Activated naive CD8-positive, alpha-beta T cell treated with anti-CD3 and anti-CD28 coated beads, Interleukin-2, amount 50 U/mL, for 24 hours (primary cell): ENCODE measurements at regions not wholly inside any gene's neighbourhood (a gene's known extent, or its start where the extent isn't known, plus 50 kb on each side); places are given as distances from the start of the nearest gene placed in this dataset.

Experiments used
- ATAC-seq: fragments of 150-1000 bp; cut with Tn5 transposase; one replicate; pipeline ENCODE4 v1.10.0; 2021
- DNase-seq: peaks from one replicate; pipeline ENCODE4 v3.0.0; 2021
- H3K27ac Mint-ChIP-seq: one replicate; pipeline ENCODE4 v1.8.0; 2021; ENCODE audit warnings: mild to moderate bottlenecking, mixed read lengths
- H3K27me3 Mint-ChIP-seq: one replicate; pipeline ENCODE4 v1.8.0; 2021; ENCODE audit warnings: mixed read lengths
- H3K36me3 Mint-ChIP-seq: one replicate; pipeline ENCODE4 v1.8.0; 2021; ENCODE audit warnings: low read depth, mixed read lengths
- H3K4me1 Mint-ChIP-seq: one replicate; pipeline ENCODE4 v1.8.0; 2021; ENCODE audit warnings: mixed read lengths
- H3K4me3 Mint-ChIP-seq: one replicate; pipeline ENCODE4 v1.8.0; 2021; ENCODE audit warnings: mild to moderate bottlenecking, moderate library complexity, mixed read lengths
- H3K9me3 Mint-ChIP-seq: one replicate; pipeline ENCODE4 v1.8.0; 2021; ENCODE audit warnings: mixed read lengths

DNA sequence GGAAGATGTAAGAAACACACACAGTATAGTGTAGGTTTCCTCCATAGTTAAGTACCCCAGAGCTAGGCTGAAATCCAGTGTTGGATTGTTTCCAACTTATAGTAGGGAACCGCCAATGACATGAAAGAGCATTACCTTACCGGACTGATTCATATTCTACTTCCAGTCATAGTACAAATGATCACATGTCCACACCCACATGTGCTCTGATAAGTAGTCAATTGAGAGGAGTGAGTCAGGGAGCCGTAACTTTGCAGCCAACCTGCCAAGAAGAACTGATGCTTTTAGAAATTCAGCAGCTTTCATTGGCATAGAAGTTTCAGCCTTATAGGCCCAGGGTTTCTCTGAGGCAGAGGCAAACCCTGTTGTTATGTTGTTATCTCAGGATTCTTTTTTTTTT lies 240.6 kb downstream of the ETS1 start:
- DNase-seq (no peak), ATAC-seq (peak; percentile 62)
- H3K9me3 Mint-ChIP-seq, result peaks cover 6% of the 10 kb centered on the region
- peaks cover 88% of the 10 kb centered on the region for H3K4me1 Mint-ChIP-seq
- no peak overlapping the region for H3K27ac Mint-ChIP-seq
- no peaks in the 10 kb centered on the region for H3K27me3 Mint-ChIP-seq
- peaks cover 2% of the 10 kb centered on the region for H3K36me3 Mint-ChIP-seq
- H3K4me3 Mint-ChIP-seq, result no peak overlapping the region

DNA sequence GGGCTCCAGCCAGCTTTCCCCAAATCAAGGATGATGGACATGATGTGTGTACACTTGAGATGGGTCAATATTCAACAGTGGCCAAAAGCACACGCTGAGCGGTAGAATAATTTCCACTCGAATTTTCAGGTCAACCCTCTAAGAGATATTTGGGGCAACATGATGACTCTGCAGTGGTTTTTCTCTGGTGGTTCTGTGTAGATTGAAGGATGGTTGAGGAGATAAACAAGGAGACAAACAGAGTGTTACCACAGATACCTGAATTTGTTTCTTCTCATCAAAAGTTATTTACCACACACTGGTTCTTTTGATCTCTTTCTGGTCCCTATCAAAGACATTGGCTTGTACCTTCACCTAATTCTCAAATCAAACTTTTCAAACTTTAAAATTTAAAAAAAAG lies 242.0 kb downstream of the ETS1 start:
- no peak for ATAC-seq
- Mint-ChIP-seq H3K27ac (no peak overlapping the region), H3K4me3 (no peak overlapping the region)

GRCh38 chr11:128343870-128344269 lies 243.5 kb downstream of the ETS1 start:
- Mint-ChIP-seq H3K27ac (peak overlapping the region; percentile 75), H3K4me3 (peak overlapping the region; percentile 3), H3K36me3 (peaks cover 2% of the 10 kb centered on the region), H3K9me3 (peaks cover 6% of the 10 kb centered on the region), H3K4me1 (peaks cover 88% of the 10 kb centered on the region), H3K27me3 (no peaks in the 10 kb centered on the region)
- DNase-seq (no peak), ATAC-seq (peak; percentile 38)

More for the DNA sequence above, 242.0 kb downstream of the ETS1 start:
- Mint-ChIP-seq H3K4me1 (peaks cover 88% of the 10 kb centered on the region), H3K36me3 (peaks cover 2% of the 10 kb centered on the region), H3K9me3 (peaks cover 6% of the 10 kb centered on the region), H3K27me3 (no peaks in the 10 kb centered on the region)
- no peak for DNase-seq

DNA sequence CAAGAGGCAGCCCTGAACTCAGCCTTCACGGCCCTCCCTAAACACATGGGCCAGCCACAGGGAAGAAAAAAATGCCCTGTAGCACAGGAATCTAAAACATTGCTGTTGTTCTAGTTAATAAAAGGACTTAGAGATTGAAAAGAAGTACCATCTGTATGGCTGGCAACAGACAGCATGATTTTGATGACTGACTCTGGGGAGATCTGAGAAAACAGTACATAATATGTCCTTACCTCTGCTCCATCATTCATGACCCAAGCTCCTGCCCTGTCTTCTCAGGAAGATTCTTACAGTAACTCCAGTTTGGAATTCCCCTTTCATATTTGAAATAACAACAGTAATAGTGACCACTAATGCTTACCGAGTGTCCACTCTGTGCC lies 244.2 kb downstream of the ETS1 start:
- Mint-ChIP-seq H3K4me1 (peaks cover 90% of the 10 kb centered on the region), H3K4me3 (peak overlapping the region; percentile 23), H3K36me3 (peaks cover 2% of the 10 kb centered on the region), H3K9me3 (peaks cover 6% of the 10 kb centered on the region), H3K27ac (peak overlapping the region; percentile 75), H3K27me3 (no peaks in the 10 kb centered on the region)
- no peak for DNase-seq
- no peak for ATAC-seq

DNA sequence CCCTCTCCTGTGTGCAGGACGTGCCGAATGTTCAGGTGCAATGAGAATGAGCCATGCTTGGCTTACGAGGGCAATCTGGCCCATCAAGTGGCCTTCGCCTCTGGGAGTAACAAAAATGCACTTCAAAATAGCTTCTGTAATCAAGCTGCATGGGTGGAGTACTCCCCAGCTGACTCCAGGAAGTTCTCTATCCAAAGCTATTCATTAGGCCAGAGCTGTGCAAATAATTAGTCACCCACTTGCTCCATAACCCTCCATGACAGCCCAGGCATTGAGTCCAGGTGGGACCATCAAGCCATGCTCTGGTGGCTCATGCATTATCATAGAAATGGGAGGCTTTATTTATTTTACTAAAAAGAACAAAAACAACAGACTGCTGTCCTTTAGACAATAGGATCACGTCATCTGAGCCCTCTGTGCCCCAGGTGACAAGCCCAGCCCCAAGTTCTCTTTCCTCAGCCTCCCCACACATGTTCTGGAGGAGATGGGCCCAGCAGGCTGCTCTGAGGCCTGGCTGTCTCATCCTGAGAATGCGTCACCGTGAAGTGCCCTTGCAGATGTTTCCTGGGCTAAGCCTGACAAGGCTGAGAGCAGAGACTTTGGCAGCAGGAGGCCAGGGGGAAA lies 244.7 kb downstream of the ETS1 start:
- peak overlapping the region; percentile 23 for H3K4me3 Mint-ChIP-seq
- H3K27me3 Mint-ChIP-seq, result no peaks in the 10 kb centered on the region
- H3K9me3 Mint-ChIP-seq, result peaks cover 6% of the 10 kb centered on the region
- H3K27ac Mint-ChIP-seq, result peak overlapping the region; percentile 75
- DNase-seq, result peak; percentile 67
- peaks cover 2% of the 10 kb centered on the region for H3K36me3 Mint-ChIP-seq
- ATAC-seq, result peak; percentile 77
- peaks cover 88% of the 10 kb centered on the region for H3K4me1 Mint-ChIP-seq

GRCh38 chr11:128341280-128342248 lies 245.8 kb downstream of the ETS1 start:
- Mint-ChIP-seq H3K4me3 (peak overlapping the region; percentile 68), H3K27ac (peak overlapping the region; percentile 75), H3K36me3 (peaks cover under 1% of the 10 kb centered on the region), H3K4me1 (peaks cover 79% of the 10 kb centered on the region), H3K9me3 (peaks cover 6% of the 10 kb centered on the region), H3K27me3 (no peaks in the 10 kb centered on the region)
- ATAC-seq, result peak; percentile 25
- DNase-seq, result no peak

DNA sequence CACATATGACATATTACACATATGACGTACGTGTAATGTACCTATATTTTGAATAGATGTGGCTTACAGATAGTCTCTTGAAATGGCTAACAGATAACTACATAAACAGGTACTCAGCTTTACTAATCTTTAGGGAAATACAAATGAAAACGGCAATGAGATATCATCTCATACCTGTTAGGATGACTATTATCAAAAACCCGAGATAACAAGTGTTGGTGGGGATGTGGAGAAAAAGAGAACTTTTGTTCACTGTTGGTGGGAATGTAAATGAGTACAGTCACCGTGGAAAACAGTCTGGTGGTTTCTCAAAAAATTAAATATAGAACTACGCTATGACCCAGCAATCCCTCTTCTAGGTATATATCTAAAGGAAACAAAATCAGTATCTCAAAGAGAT lies 247.6 kb downstream of the ETS1 start:
- H3K9me3 Mint-ChIP-seq, result peaks cover 6% of the 10 kb centered on the region
- DNase-seq, result no peak
- H3K27ac Mint-ChIP-seq, result peak overlapping the region; percentile 89
- no peaks in the 10 kb centered on the region for H3K36me3 Mint-ChIP-seq
- H3K4me1 Mint-ChIP-seq, result peaks cover 72% of the 10 kb centered on the region
- ATAC-seq, result peak; percentile 39
- no peak overlapping the region for H3K4me3 Mint-ChIP-seq
- no peaks in the 10 kb centered on the region for H3K27me3 Mint-ChIP-seq

- no peaks in the 10 kb centered on the region for H3K9me3 Mint-ChIP-seq
- H3K27me3 Mint-ChIP-seq, result no peaks in the 10 kb centered on the region
- ATAC-seq, result no peak
- peak overlapping the region; percentile 89 for H3K27ac Mint-ChIP-seq
- H3K36me3 Mint-ChIP-seq, result no peaks in the 10 kb centered on the region
- H3K4me3 Mint-ChIP-seq, result no peak overlapping the region
- peaks cover 69% of the 10 kb centered on the region for H3K4me1 Mint-ChIP-seq
- DNase-seq, result no peak
Observed at GRCh38 chr11:128338811-128339210, 248.5 kb downstream of the ETS1 start.

DNA sequence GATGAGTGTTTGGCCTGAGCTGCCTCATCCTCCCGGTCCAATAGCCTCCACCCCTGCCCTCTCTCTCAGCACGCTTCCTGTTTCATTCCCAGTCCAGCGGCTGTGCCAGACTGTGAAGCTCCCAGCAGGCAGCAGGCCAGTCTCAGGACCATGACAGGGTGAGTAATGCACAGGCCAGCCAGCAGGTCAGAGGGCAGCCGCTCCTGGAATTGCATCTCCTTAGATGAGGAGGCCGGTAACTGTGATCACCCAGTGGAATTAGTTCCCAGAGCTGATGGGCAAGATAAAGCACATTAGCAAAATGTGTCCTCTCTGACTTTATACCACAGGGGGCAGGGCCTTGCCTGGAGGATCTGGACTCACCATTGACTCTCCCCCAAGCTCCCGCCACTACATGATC lies 251.2 kb downstream of the ETS1 start:
- Mint-ChIP-seq H3K9me3 (no peaks in the 10 kb centered on the region), H3K27me3 (no peaks in the 10 kb centered on the region), H3K27ac (no peak overlapping the region), H3K4me3 (no peak overlapping the region), H3K4me1 (peaks cover 48% of the 10 kb centered on the region), H3K36me3 (no peaks in the 10 kb centered on the region)
- ATAC-seq (no peak), DNase-seq (no peak)

DNA sequence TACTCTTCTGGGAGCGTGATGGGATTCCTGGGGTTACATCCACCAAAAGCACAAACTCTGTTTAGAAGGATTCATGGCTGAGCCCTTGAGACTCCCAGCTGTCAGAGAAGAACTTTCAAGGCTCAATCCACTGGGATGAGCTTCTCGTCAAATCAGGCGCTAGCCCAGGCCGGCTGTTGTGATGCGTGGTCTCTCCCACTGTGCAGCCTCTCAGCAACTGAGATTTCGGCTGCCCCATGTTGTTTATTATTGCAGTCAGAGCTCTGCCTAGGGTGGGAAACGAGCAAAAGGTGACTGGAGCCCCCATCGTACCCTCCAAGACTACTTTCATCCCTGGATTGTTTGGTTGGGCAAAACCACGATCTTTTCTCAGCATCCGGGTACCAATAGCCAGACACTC lies 251.6 kb downstream of the ETS1 start:
- no peak overlapping the region for H3K4me3 Mint-ChIP-seq
- H3K36me3 Mint-ChIP-seq, result no peaks in the 10 kb centered on the region
- H3K27ac Mint-ChIP-seq, result no peak overlapping the region
- no peaks in the 10 kb centered on the region for H3K9me3 Mint-ChIP-seq
- DNase-seq (no peak), ATAC-seq (no peak)
- peaks cover 48% of the 10 kb centered on the region for H3K4me1 Mint-ChIP-seq
- no peaks in the 10 kb centered on the region for H3K27me3 Mint-ChIP-seq

- Mint-ChIP-seq H3K36me3 (peaks cover 3% of the 10 kb centered on the region), H3K9me3 (no peaks in the 10 kb centered on the region), H3K4me1 (peaks cover 48% of the 10 kb centered on the region), H3K27ac (peak overlapping the region; percentile 31), H3K27me3 (no peaks in the 10 kb centered on the region), H3K4me3 (no peak overlapping the region)
- DNase-seq, result no peak
- peak; percentile 47 for ATAC-seq
Observed at GRCh38 chr11:128334311-128335044, 252.9 kb downstream of the ETS1 start.

DNA sequence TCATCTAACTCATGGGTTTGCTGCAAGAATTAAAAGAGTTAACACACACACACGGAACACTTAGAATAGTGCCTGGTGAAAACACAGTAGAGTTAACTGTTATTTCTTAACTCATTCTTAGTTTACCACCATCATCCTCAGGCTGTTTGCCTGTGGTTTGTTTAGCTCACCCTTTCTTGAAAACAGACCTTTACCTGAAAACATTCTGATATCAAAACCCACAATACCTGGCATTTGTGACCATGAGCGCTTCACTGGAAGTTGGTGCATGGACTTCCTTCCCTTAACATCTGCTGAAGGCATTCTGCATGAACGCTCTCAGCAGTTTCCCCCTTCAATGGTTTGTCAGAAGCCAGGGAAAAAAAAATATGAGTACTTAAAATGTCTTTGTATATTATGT lies 256.0 kb downstream of the ETS1 start:
- no peaks in the 10 kb centered on the region for H3K9me3 Mint-ChIP-seq
- peak overlapping the region; percentile 98 for H3K27ac Mint-ChIP-seq
- DNase-seq (no peak), ATAC-seq (no peak)
- no peak overlapping the region for H3K4me3 Mint-ChIP-seq
- no peaks in the 10 kb centered on the region for H3K27me3 Mint-ChIP-seq
- H3K36me3 Mint-ChIP-seq, result peaks cover 4% of the 10 kb centered on the region
- peaks cover 65% of the 10 kb centered on the region for H3K4me1 Mint-ChIP-seq

DNA sequence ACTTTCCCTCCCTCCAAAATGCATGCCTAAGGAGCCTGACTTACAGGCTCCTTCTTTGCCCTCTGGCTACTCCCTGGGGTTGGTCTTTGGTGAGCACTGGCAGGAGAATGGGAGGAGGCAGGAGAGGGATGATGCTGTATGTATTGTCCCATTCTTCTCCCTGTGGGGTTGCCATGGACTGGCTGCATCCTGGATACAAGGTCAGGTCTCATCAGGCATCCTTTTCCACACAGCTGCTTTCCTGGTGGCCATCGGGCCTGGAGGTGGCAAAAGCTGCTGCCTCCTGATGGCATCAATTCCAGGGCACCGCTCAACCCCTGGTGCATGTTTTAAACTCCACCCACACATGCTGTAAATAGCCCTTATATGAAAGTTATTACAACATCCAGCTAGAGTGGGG lies 257.2 kb downstream of the ETS1 start:
- Mint-ChIP-seq H3K36me3 (peaks cover 4% of the 10 kb centered on the region), H3K4me3 (peak overlapping the region; percentile 42), H3K4me1 (peaks cover 70% of the 10 kb centered on the region), H3K27ac (peak overlapping the region; percentile 98), H3K9me3 (no peaks in the 10 kb centered on the region), H3K27me3 (no peaks in the 10 kb centered on the region)
- ATAC-seq (no peak), DNase-seq (no peak)

- H3K36me3 Mint-ChIP-seq, result peaks cover 4% of the 10 kb centered on the region
- no peaks in the 10 kb centered on the region for H3K9me3 Mint-ChIP-seq
- peaks cover 77% of the 10 kb centered on the region for H3K4me1 Mint-ChIP-seq
- no peak for ATAC-seq
- H3K27me3 Mint-ChIP-seq, result no peaks in the 10 kb centered on the region
- DNase-seq, result no peak
- H3K4me3 Mint-ChIP-seq, result peak overlapping the region; percentile 42
- peak overlapping the region; percentile 98 for H3K27ac Mint-ChIP-seq
Observed at GRCh38 chr11:128328955-128329551, 258.3 kb downstream of the ETS1 start.
